22Rv1 (cell line): ENCODE measurements at regions not wholly inside any gene's neighbourhood (a gene's known extent, or its start where the extent isn't known, plus 50 kb on each side); places are given as distances from the start of the nearest gene placed in this dataset.

Experiments used
- CTCF ChIP-seq: fragments of 450-650 bp; IDR thresholded peaks from 2 replicates; pipeline ENCODE4 v1.5.1; 2017; ENCODE audit warnings: mild to moderate bottlenecking
- ZFX ChIP-seq: fragments of 450-650 bp; IDR thresholded peaks from 2 replicates; pipeline ENCODE4 v1.6.1; 2017; ENCODE audit warnings: antibody characterized with exemption, borderline replicate concordance

GRCh38 chr16:26795184-26795583 is 271.5 kb upstream of the C16orf82 start:
- TF ChIP-seq CTCF (no peak), ZFX (no peak)
